Vagina (tissue), 2 donors: ENCODE measurements at regions not wholly inside any gene's neighbourhood (a gene's known extent, or its start where the extent isn't known, plus 50 kb on each side); places are given as distances from the start of the nearest gene placed in this dataset.

Source experiments
- CTCF ChIP-seq, 3 experiments: fragments of 450-650 bp in 2 of 3; fragments of 200-600 bp in 1 of 3; sonication (generic) in 1 of 3; IDR thresholded peaks; one replicate each; pipeline ENCODE4 v1.5.1; 2017 to 2019; ENCODE audit warnings: antibody characterized with exemption in 3 of 3, mild to moderate bottlenecking in 2 of 3, moderate library complexity in 2 of 3
- POLR2A ChIP-seq, 2 donors: fragments of 450-650 bp; IDR thresholded peaks; one replicate each; pipeline ENCODE4 v1.6.1; 2017; ENCODE audit warnings: antibody characterized with exemption in 2 of 2, mild to moderate bottlenecking in 2 of 2, moderate library complexity in 2 of 2
- POLR2AphosphoS5 ChIP-seq, 2 donors: sonication (generic); formaldehyde crosslinking; IDR thresholded peaks; one replicate each; pipeline ENCODE4 v1.9.0; 2017; ENCODE audit warnings: antibody characterized with exemption in 2 of 2, mild to moderate bottlenecking in 2 of 2, low read depth in 1 of 2; ENCODE audit not compliant: insufficient read depth in 1 of 2

GRCh38 chr5:17160756-17161040 lies 56.7 kb upstream of the BASP1 start:
- no peak for TF ChIP-seq CTCF (IDR thresholded peaks at IDR 0.05)
- TF ChIP-seq POLR2AphosphoS5 (IDR thresholded peaks at IDR 0.05; ENCODE audit: insufficient read depth in 1 of 2, low read depth in 1 of 2) = no peak
- no peak for TF ChIP-seq POLR2A (IDR thresholded peaks at IDR 0.05)
